Stimulated activated effector memory CD8-positive, alpha-beta T cell treated with anti-CD3 and anti-CD28 coated beads, Interleukin-12 subunit alpha, Interleukin-12 subunit beta, amount 100 ng/mL, for 72 hours (primary cell): ENCODE measurements at regions not wholly inside any gene's neighbourhood (a gene's known extent, or its start where the extent isn't known, plus 50 kb on each side); places are given as distances from the start of the nearest gene placed in this dataset.

Source experiments
- ATAC-seq: fragments of 150-1000 bp; cut with Tn5 transposase; 2 replicates; pipeline ENCODE4 v1.10.0; 2021
- DNase-seq, 2 donors: peaks; one replicate each; pipeline ENCODE4 v3.0.0; 2021 to 2022; ENCODE audit warnings: low spot score in 2 of 2
- H3K27ac Mint-ChIP-seq: one replicate; pipeline ENCODE4 v1.8.0; 2022; ENCODE audit warnings: mild to moderate bottlenecking, mixed read lengths
- H3K36me3 Mint-ChIP-seq: one replicate; pipeline ENCODE4 v1.8.0; 2022; ENCODE audit warnings: mild to moderate bottlenecking, mixed read lengths
- H3K4me1 Mint-ChIP-seq: one replicate; pipeline ENCODE4 v1.8.0; 2022; ENCODE audit warnings: mixed read lengths
- H3K4me3 Mint-ChIP-seq: one replicate; pipeline ENCODE4 v1.8.0; 2022; ENCODE audit warnings: mild to moderate bottlenecking, mixed read lengths
- H3K9me3 Mint-ChIP-seq: one replicate; pipeline ENCODE4 v1.8.0; 2022; ENCODE audit warnings: mixed read lengths

DNA sequence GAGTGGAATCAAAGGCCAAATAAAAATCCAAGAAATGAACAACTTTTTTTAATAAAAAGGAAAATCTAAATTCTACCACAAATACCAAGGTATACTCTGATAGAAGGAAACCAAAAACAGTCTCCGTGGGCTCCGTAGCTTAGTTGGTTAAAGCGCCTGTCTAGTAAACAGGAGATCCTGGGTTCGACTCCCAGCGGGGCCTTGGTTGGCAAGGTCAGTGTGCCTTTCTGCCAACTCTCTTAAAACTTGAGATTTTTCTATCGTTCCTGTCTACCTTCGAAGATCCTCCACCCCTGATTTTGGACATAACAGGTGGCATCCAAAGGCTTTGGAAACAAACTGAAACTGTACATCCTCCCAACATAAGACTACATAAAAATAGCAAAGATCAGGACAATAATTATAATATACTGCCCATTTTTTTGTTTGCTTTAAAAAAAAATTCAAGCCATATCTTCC is 197.9 kb downstream of the TRIM27 start:
- peaks cover 17% of the 10 kb centered on the region for H3K4me1 Mint-ChIP-seq
- H3K36me3 Mint-ChIP-seq, result peaks cover 19% of the 10 kb centered on the region
- H3K4me3 Mint-ChIP-seq, result no peak overlapping the region
- ATAC-seq (no peak), DNase-seq (no peak)
- peaks cover 5% of the 10 kb centered on the region for H3K9me3 Mint-ChIP-seq
- H3K27ac Mint-ChIP-seq, result no peak overlapping the region

DNA sequence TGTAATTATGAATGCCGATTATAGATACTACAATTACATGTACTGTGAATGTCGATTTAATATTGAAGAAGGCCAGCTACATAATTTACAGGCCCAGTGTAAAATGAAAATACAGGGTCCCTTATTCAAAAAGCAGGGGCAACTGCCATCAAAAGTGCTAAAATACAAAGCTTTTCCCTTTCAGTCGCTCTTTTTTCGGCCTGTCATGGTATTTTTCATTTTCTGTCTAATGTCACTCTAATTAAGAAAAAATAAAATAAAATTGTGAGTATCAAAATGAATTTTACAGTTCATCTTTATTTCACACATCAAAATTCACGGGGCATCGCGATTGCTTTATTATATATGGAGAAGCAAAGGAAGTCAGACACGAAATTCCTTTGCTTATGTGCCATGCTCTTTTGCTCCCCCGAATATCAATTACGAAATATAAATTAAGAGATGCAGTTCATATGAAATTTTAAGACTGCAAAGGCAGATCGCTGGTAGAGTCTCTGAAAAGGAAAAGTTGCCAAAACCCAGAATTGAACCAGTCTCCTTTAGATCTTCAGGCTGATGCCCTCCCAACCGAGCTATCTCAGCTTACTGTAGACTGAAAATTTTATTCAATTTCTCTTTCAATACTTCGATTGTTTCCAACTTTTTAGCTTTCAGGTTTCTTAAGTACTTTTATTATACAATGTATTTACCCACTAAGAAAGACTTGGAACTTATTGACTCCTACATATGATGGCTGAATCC is 197.0 kb downstream of the TRIM27 start:
- Mint-ChIP-seq H3K4me1 (peaks cover 17% of the 10 kb centered on the region), H3K4me3 (no peak overlapping the region), H3K9me3 (peaks cover 5% of the 10 kb centered on the region), H3K36me3 (peaks cover 19% of the 10 kb centered on the region), H3K27ac (no peak overlapping the region)
- ATAC-seq (no peak), DNase-seq (no peak)

DNA sequence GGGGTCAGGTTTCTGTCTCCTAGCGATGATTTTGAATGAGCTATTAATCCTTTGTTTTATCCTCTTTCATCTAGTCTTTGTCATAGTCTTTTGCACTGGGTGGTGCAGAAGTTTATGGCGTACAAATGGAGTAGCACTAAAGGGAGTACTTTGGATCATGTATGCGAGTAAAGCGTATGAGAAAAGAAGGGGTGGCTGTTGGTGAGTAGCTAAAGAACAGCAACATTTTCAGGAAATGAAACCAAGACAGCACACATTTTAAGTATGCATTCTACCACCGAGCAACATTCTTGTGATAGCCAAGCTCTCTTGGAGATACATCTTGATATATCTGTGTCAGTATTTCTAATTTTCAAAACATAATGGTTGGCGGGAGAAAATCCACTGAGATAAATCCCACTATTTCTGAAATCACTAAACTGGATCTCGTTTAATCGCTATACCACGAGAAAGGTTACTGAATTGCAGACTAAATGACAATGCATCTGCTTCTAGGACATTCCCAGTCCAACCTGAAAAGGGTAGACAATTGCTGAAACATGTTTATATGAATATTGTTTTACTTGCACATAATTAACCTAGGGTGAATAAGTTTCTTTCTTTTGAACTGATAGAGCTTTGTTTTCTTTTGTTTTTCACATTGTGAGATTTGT is 196.1 kb downstream of the TRIM27 start:
- Mint-ChIP-seq H3K4me3 (peak overlapping the region; percentile 87), H3K4me1 (peaks cover 17% of the 10 kb centered on the region), H3K27ac (no peak overlapping the region), H3K36me3 (peaks cover 19% of the 10 kb centered on the region), H3K9me3 (peaks cover 6% of the 10 kb centered on the region)
- no peak for DNase-seq
- ATAC-seq, result no peak

GRCh38 chr6:28729501-28730402 is 194.0 kb downstream of the TRIM27 start:
- peak overlapping the region; percentile 87 for H3K4me3 Mint-ChIP-seq
- peaks cover 19% of the 10 kb centered on the region for H3K36me3 Mint-ChIP-seq
- peak overlapping the region; percentile 98 for H3K27ac Mint-ChIP-seq
- no peak for DNase-seq
- H3K4me1 Mint-ChIP-seq, result peaks cover 17% of the 10 kb centered on the region
- peaks cover 13% of the 10 kb centered on the region for H3K9me3 Mint-ChIP-seq
- ATAC-seq, result no peak

- Mint-ChIP-seq H3K27ac (no peak overlapping the region), H3K4me3 (no peak overlapping the region), H3K36me3 (peaks cover 19% of the 10 kb centered on the region), H3K9me3 (peaks cover 13% of the 10 kb centered on the region), H3K4me1 (peaks cover 17% of the 10 kb centered on the region)
- DNase-seq, result no peak
- ATAC-seq, result no peak
Measured at GRCh38 chr6:28732052-28732451, 191.7 kb downstream of the TRIM27 start.

- no peak for ATAC-seq
- H3K36me3 Mint-ChIP-seq, result peaks cover 6% of the 10 kb centered on the region
- H3K27ac Mint-ChIP-seq, result no peak overlapping the region
- no peak overlapping the region for H3K4me3 Mint-ChIP-seq
- H3K4me1 Mint-ChIP-seq, result peaks cover 10% of the 10 kb centered on the region
- peaks cover 16% of the 10 kb centered on the region for H3K9me3 Mint-ChIP-seq
- no peak for DNase-seq
Measured at GRCh38 chr6:28734443-28734959, 189.3 kb downstream of the TRIM27 start.

DNA sequence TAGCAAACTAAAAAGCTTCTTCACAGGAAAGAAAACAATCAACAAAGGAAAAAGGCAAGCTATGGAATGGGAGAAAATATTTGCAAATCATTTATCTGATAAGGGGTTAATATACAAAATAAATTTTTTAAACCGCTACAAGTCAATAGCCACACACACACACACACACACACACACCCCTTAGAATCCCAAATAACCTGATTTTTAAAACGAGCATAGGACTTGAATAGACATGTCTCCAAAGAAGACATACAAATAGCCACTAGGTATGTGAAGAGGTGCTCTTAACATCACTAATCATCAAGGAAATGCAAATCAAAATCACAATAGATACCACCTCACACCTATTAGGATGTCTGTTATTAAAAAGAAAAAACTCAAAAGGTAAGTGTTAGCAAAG is 187.7 kb downstream of the TRIM27 start:
- no peak for ATAC-seq
- DNase-seq, result no peak
- Mint-ChIP-seq H3K36me3 (no peaks in the 10 kb centered on the region), H3K9me3 (peaks cover 14% of the 10 kb centered on the region), H3K4me1 (peaks cover 9% of the 10 kb centered on the region), H3K4me3 (no peak overlapping the region), H3K27ac (no peak overlapping the region)

- no peak for ATAC-seq
- DNase-seq, result no peak
- Mint-ChIP-seq H3K4me3 (no peak overlapping the region), H3K4me1 (peaks cover 9% of the 10 kb centered on the region), H3K36me3 (peaks cover 4% of the 10 kb centered on the region), H3K27ac (no peak overlapping the region), H3K9me3 (peaks cover 15% of the 10 kb centered on the region)
Measured at GRCh38 chr6:28737750-28738395, 185.9 kb downstream of the TRIM27 start.

- peaks cover 9% of the 10 kb centered on the region for H3K4me1 Mint-ChIP-seq
- no peak for DNase-seq
- H3K36me3 Mint-ChIP-seq, result peaks cover 6% of the 10 kb centered on the region
- peaks cover 11% of the 10 kb centered on the region for H3K9me3 Mint-ChIP-seq
- no peak for ATAC-seq
- H3K4me3 Mint-ChIP-seq, result no peak overlapping the region
- no peak overlapping the region for H3K27ac Mint-ChIP-seq
Measured at GRCh38 chr6:28738396-28738765, 185.4 kb downstream of the TRIM27 start.

DNA sequence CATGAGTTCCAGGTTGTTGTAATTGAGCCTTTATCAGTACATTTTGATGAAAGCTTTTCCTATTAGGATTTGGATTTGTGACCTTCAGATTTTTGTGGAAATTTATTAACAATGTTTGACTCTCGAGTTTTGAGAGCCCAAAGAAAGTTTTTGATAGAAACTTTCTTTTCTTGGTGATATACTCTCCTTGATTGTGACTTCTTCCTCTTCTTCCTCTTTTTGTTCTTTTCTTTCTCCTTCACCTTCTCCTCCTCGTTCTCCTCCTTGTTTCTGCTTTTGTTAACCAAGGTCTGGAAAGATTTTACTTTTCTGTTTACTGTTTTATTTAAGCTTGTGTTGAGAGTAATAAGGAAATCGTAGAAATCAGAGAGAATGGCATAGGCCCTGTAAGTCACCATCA is 182.4 kb downstream of the TRIM27 start:
- no peak for DNase-seq
- peaks cover 6% of the 10 kb centered on the region for H3K36me3 Mint-ChIP-seq
- H3K4me3 Mint-ChIP-seq, result no peak overlapping the region
- H3K27ac Mint-ChIP-seq, result no peak overlapping the region
- H3K4me1 Mint-ChIP-seq, result peaks cover 9% of the 10 kb centered on the region
- H3K9me3 Mint-ChIP-seq, result peaks cover 9% of the 10 kb centered on the region
- no peak for ATAC-seq

GRCh38 chr6:28742668-28743270 is 181.0 kb downstream of the TRIM27 start:
- Mint-ChIP-seq H3K36me3 (peaks cover 6% of the 10 kb centered on the region), H3K4me3 (no peak overlapping the region), H3K4me1 (peaks cover 9% of the 10 kb centered on the region), H3K9me3 (peaks cover 9% of the 10 kb centered on the region), H3K27ac (no peak overlapping the region)
- DNase-seq (no peak), ATAC-seq (no peak)

GRCh38 chr6:28743271-28743789 is 180.5 kb downstream of the TRIM27 start:
- Mint-ChIP-seq H3K36me3 (peaks cover 6% of the 10 kb centered on the region), H3K4me1 (peaks cover 5% of the 10 kb centered on the region), H3K27ac (no peak overlapping the region), H3K4me3 (no peak overlapping the region), H3K9me3 (peaks cover 5% of the 10 kb centered on the region)
- no peak for DNase-seq
- no peak for ATAC-seq

GRCh38 chr6:28747083-28747630 is 176.6 kb downstream of the TRIM27 start:
- H3K36me3 Mint-ChIP-seq, result peaks cover 6% of the 10 kb centered on the region
- ATAC-seq, result no peak
- no peaks in the 10 kb centered on the region for H3K4me1 Mint-ChIP-seq
- DNase-seq, result no peak
- no peak overlapping the region for H3K27ac Mint-ChIP-seq
- peaks cover 15% of the 10 kb centered on the region for H3K9me3 Mint-ChIP-seq
- H3K4me3 Mint-ChIP-seq, result no peak overlapping the region

- no peak overlapping the region for H3K4me3 Mint-ChIP-seq
- H3K9me3 Mint-ChIP-seq, result peaks cover 15% of the 10 kb centered on the region
- ATAC-seq (no peak), DNase-seq (no peak)
- no peaks in the 10 kb centered on the region for H3K4me1 Mint-ChIP-seq
- H3K36me3 Mint-ChIP-seq, result peaks cover 4% of the 10 kb centered on the region
- no peak overlapping the region for H3K27ac Mint-ChIP-seq
Measured at GRCh38 chr6:28747631-28748157, 176.1 kb downstream of the TRIM27 start.
